SK-N-SH treated with all-trans-retinoic acid at 6 μM for 48 hours (cell line): ENCODE measurements at regions not wholly inside any gene's neighbourhood (a gene's known extent, or its start where the extent isn't known, plus 50 kb on each side); places are given as distances from the start of the nearest gene placed in this dataset.

Experiments
- CSDC2 ChIP-seq: fragments of 250-450 bp; sonication (Bioruptor Pico); IDR thresholded peaks from 2 replicates; pipeline ENCODE4 v1.5.0; 2020; ENCODE audit warnings: mild to moderate bottlenecking, moderate library complexity
- GLIS3 ChIP-seq: fragments of 250-450 bp; sonication (Bioruptor Pico); IDR thresholded peaks from 2 replicates; pipeline ENCODE4 v1.5.0; 2020; ENCODE audit warnings: mild to moderate bottlenecking, moderate library complexity
- ISL1 ChIP-seq: fragments of 250-450 bp; sonication (Bioruptor Pico); IDR thresholded peaks from 2 replicates; pipeline ENCODE4 v2.1.2; 2022; ENCODE audit warnings: mild to moderate bottlenecking, moderate library complexity
- OSR1 ChIP-seq: fragments of 250-450 bp; sonication (Bioruptor Pico); IDR thresholded peaks from 2 replicates; pipeline ENCODE4 v1.8.0; 2022; ENCODE audit warnings: moderate library complexity, mild to moderate bottlenecking, inconsistent platforms
- RARB ChIP-seq: fragments of 250-450 bp; sonication (Bioruptor Pico); IDR thresholded peaks from 2 replicates; pipeline ENCODE4 v1.8.0; 2021; ENCODE audit warnings: mild to moderate bottlenecking, moderate library complexity
- SNAI2 ChIP-seq: fragments of 250-450 bp; sonication (Bioruptor Pico); IDR thresholded peaks from 2 replicates; pipeline ENCODE4 v1.5.0; 2020; ENCODE audit warnings: mild to moderate bottlenecking, moderate library complexity
- TCF4 ChIP-seq: fragments of 250-450 bp; sonication (Bioruptor Pico); IDR thresholded peaks from 2 replicates; pipeline ENCODE4 v1.8.0; 2021; ENCODE audit warnings: mild to moderate bottlenecking, moderate library complexity, borderline replicate concordance
- ZFP30 ChIP-seq: fragments of 450-650 bp; formaldehyde crosslinking; IDR thresholded peaks from 2 replicates; pipeline ENCODE4 v1.5.0; 2022; ENCODE audit warnings: mild to moderate bottlenecking, moderate library complexity
- ZNF8 ChIP-seq: fragments of 450-650 bp; formaldehyde crosslinking; IDR thresholded peaks from 2 replicates; pipeline ENCODE4 v1.5.0; 2020; ENCODE audit warnings: mild to moderate bottlenecking, moderate library complexity
- TF ChIP-seq, protein P1 (sequence below): fragments of 250-450 bp; sonication (Bioruptor Pico); IDR thresholded peaks from 2 replicates; pipeline ENCODE4 v1.5.1; 2021; ENCODE audit warnings: mild to moderate bottlenecking, moderate library complexity
- TF ChIP-seq, protein P2 (sequence below): fragments of 250-450 bp; sonication (Bioruptor Pico); IDR thresholded peaks from 2 replicates; pipeline ENCODE4 v1.8.0; 2020; ENCODE audit warnings: mild to moderate bottlenecking, moderate library complexity, borderline replicate concordance
- TF ChIP-seq, protein P3 (sequence below): fragments of 250-450 bp; sonication (Bioruptor Pico); IDR thresholded peaks from 2 replicates; pipeline ENCODE4 v1.5.1; 2020; ENCODE audit warnings: low read depth, mild to moderate bottlenecking, moderate library complexity

DNA sequence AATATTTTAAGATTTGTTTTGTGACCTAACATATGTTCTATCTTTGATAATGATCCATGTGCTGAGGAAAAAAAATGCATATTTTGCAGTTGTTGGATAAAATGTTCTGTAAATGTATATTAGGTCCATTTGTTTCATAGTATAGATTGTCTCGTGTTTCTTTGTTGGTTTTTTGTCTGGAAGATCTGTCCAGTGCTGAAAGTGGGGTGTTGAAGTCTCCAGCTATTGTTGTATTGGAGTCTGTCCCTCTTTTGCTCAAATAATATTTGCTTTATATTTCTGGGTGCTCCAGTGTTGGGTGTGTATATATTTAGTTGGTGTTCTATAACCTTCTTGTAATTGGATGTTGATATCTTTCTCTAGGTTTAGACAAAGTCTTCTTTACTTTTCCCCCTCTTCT lies 53.2 kb upstream of the FRMPD3 start:
- TF ChIP-seq SNAI2 (CRISPR knock-in tag) = no peak
- TF ChIP-seq, protein P1, sequence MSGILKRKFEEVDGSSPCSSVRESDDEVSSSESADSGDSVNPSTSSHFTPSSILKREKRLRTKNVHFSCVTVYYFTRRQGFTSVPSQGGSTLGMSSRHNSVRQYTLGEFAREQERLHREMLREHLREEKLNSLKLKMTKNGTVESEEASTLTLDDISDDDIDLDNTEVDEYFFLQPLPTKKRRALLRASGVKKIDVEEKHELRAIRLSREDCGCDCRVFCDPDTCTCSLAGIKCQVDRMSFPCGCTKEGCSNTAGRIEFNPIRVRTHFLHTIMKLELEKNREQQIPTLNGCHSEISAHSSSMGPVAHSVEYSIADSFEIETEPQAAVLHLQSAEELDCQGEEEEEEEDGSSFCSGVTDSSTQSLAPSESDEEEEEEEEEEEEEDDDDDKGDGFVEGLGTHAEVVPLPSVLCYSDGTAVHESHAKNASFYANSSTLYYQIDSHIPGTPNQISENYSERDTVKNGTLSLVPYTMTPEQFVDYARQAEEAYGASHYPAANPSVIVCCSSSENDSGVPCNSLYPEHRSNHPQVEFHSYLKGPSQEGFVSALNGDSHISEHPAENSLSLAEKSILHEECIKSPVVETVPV = no peak
- TF ChIP-seq CSDC2 = no peak
- TF ChIP-seq ZFP30 (CRISPR knock-in tag) = no peak
- no peak for TF ChIP-seq GLIS3
- no peak for TF ChIP-seq TCF4 (CRISPR knock-in tag)
- TF ChIP-seq ISL1 (CRISPR knock-in tag) = no peak
- TF ChIP-seq RARB (CRISPR knock-in tag) = no peak
- TF ChIP-seq, protein P2, sequence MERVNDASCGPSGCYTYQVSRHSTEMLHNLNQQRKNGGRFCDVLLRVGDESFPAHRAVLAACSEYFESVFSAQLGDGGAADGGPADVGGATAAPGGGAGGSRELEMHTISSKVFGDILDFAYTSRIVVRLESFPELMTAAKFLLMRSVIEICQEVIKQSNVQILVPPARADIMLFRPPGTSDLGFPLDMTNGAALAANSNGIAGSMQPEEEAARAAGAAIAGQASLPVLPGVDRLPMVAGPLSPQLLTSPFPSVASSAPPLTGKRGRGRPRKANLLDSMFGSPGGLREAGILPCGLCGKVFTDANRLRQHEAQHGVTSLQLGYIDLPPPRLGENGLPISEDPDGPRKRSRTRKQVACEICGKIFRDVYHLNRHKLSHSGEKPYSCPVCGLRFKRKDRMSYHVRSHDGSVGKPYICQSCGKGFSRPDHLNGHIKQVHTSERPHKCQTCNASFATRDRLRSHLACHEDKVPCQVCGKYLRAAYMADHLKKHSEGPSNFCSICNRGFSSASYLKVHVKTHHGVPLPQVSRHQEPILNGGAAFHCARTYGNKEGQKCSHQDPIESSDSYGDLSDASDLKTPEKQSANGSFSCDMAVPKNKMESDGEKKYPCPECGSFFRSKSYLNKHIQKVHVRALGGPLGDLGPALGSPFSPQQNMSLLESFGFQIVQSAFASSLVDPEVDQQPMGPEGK (CRISPR knock-in tag) = no peak
- no peak for TF ChIP-seq OSR1 (CRISPR knock-in tag)
- TF ChIP-seq ZNF8 = no peak
- TF ChIP-seq, protein P3, sequence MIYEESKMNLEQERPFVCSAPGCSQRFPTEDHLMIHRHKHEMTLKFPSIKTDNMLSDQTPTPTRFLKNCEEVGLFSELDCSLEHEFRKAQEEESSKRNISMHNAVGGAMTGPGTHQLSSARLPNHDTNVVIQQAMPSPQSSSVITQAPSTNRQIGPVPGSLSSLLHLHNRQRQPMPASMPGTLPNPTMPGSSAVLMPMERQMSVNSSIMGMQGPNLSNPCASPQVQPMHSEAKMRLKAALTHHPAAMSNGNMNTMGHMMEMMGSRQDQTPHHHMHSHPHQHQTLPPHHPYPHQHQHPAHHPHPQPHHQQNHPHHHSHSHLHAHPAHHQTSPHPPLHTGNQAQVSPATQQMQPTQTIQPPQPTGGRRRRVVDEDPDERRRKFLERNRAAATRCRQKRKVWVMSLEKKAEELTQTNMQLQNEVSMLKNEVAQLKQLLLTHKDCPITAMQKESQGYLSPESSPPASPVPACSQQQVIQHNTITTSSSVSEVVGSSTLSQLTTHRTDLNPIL (CRISPR knock-in tag) = no peak
